ENCODE measurements at regions not wholly inside any gene's neighbourhood (a gene's known extent, or its start where the extent isn't known, plus 50 kb on each side); places are given as distances from the start of the nearest gene placed in this dataset.

GRCh38 chr4:19402581-19403065 lies 849.1 kb upstream of the SLIT2 start:
- TF ChIP-seq POLR2A (IDR thresholded peaks at IDR 0.05) = no peak
- TF ChIP-seq, protein P1, sequence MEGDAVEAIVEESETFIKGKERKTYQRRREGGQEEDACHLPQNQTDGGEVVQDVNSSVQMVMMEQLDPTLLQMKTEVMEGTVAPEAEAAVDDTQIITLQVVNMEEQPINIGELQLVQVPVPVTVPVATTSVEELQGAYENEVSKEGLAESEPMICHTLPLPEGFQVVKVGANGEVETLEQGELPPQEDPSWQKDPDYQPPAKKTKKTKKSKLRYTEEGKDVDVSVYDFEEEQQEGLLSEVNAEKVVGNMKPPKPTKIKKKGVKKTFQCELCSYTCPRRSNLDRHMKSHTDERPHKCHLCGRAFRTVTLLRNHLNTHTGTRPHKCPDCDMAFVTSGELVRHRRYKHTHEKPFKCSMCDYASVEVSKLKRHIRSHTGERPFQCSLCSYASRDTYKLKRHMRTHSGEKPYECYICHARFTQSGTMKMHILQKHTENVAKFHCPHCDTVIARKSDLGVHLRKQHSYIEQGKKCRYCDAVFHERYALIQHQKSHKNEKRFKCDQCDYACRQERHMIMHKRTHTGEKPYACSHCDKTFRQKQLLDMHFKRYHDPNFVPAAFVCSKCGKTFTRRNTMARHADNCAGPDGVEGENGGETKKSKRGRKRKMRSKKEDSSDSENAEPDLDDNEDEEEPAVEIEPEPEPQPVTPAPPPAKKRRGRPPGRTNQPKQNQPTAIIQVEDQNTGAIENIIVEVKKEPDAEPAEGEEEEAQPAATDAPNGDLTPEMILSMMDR (IDR thresholded peaks at IDR 0.05) = no peak

Data from heart left ventricle (tissue), 13 donors.